LHCN-M2 (cell line): ENCODE measurements at regions not wholly inside any gene's neighbourhood (a gene's known extent, or its start where the extent isn't known, plus 50 kb on each side); places are given as distances from the start of the nearest gene placed in this dataset.
"Not testable (repeated sequence)": the region's sequence is repeated elsewhere in the genome, so short reads cannot be mapped to it uniquely, and the experiment has no call there.

ENCODE experiments used
- DNase-seq: peaks from one replicate; pipeline ENCODE4 v3.0.0-alpha.2; 2012; ENCODE audit warnings: low read depth

DNA sequence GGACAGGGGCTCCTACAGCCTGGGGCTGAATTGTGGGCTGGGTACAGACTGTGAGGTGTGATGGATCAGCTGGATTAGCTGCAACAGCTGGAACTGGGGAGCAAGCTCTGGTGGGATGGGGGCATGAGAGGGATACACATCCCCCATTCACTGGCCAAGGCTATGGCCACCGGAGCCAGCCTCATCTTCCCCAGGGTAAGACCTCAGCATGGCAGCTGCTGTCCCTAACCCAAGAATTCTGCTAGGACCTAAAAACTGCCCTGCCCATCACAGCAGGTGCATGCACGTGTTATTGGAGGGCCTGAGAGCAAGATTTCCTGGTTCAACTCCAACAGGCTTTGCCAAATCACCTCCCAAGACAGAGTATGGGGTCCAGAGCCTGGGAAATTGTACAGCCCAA lies 258.6 kb upstream of the AGTR2 start:
- DNase-seq = no peak

DNA sequence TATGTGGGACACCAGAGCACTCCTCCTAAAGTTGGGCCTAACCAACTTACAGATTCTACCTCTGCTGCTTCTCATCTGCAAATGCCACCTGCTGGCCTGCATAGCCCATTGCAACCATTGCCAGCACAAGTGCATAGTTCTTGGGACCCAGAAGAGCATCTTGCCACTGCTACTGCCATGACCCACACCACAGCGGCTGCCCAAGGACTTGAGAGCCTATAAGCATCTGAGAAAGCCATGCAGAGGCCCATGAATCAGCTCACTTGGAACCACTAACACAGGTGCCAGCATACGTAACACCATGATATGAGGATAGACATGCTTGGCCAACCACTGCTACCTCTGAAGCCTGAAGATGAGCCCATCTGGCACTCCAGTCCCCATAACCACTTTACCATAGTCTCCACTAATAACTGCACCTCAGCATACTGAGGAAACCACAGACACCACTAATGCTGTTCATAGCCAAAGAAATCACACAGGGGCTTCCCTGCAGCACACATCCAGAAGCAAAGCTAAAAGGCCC lies 258.1 kb upstream of the AGTR2 start:
- DNase-seq = peak; percentile 0

- DNase-seq = no peak
These were observed 257.0 kb upstream of the AGTR2 start for GRCh38 chrX:115913575-115913974.

DNA sequence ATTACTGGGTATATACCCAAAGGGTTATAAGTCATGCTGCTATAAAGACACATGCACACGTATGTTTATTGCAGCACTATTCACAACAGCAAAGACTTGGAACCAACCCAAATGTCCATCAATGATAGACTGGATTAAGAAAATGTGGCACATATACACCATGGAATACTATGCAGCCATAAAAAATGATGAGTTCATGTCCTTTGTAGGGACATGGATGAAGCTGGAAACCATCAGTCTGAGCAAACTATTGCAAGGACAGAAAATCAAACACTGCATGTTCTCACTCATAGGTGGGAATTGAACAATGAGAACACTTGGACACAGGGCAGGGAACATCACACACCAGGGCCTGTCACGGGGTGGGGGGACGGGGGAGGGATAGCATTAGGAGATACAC lies 254.9 kb upstream of the AGTR2 start:
- DNase-seq = not testable (repeated sequence)

- no peak for DNase-seq
These were observed 241.1 kb upstream of the AGTR2 start for GRCh38 chrX:115929480-115929879.

GRCh38 chrX:115936008-115936407 lies 234.5 kb upstream of the AGTR2 start:
- DNase-seq = no peak

DNA sequence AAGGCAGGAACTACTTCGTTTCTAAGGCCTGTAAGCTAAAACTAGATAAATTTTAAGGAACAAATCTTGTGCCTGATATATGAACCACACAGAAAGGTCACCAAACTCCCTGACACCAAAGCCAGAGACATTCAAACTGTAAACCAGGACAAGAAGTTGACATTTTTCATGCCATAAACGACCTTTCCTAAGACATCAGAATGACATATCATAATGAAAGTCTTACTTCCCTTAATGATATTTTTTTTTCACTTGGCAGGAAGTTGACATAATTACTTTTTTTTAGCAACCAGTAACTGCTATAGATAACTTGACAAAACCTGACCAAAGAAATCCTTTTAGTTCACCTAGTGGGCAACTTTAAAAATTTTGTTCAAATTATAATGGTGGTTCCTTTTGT lies 231.5 kb upstream of the AGTR2 start:
- no peak for DNase-seq

DNA sequence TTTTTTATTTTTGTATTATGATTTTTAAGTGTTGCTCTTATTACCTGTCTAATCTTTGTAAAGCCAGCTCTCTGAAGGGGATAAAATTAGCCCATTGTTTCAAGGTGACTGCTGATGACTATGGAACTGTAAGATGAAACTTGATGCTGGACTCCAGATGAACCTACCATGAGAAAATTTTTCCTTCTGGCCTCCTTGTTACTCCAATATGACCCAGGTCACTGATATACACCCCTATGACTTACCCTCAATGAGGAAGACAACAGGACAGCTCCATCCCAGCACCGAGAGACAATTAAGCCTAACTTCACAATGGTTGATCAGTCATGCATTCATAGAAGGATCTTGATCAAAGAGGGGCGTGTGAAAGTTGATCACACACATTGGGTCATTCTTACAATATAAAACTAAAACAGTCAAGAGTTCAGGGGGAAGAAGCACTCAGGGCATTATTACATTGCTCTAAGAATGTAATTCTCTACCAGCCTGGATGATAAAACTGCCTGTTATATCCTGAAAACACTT lies 230.8 kb upstream of the AGTR2 start:
- DNase-seq = no peak

GRCh38 chrX:115940348-115940747 lies 230.2 kb upstream of the AGTR2 start:
- DNase-seq = no peak

GRCh38 chrX:115940888-115941332 lies 229.6 kb upstream of the AGTR2 start:
- no peak for DNase-seq

- DNase-seq = no peak
These were observed 229.2 kb upstream of the AGTR2 start for GRCh38 chrX:115941388-115941787.

GRCh38 chrX:115946059-115946458 lies 224.5 kb upstream of the AGTR2 start:
- no peak for DNase-seq

DNA sequence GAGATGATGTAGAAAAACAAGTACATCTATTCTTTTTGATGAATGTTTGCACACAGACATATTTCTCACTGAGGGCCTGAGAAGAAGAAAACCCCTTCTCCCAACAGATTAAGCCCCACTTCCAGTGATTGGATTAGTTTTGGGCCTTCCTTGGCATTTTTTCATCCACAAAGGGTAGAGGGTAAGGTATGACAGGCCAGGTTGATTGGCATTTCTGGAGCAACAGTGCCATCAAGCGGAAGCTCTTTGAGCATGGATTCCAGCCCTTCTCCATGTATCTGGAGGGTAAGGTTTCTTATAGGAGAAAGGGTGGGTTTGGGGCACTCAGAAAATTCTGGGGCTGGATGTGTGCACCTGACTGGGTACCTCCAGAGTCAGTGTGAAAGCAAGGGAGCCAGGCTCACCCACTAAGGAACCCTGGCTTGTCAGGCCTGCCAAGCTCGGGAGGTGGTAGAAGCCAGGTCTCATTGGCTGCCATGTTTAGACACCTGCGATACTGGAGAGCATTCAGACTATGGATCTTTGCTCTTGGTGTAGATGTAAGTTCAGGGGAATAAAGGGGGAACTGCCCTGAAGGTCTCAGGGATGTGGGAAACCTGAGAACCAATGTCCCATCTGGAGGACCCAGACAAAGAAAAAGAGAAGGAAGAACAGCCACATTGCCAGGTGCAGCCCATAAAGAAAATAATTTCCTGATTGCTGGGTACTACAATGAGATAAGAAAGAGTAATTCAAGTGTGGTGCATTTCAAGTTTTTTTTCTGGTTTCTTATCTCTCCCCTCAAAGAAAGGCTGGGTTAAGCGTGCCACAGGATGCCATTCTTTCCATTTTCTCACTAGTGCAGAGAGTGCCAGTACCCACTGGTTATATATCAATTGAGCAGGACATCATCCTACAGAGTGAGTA lies 222.3 kb upstream of the AGTR2 start:
- no peak for DNase-seq

GRCh38 chrX:115949900-115950822 lies 220.4 kb upstream of the AGTR2 start:
- DNase-seq = no peak

DNA sequence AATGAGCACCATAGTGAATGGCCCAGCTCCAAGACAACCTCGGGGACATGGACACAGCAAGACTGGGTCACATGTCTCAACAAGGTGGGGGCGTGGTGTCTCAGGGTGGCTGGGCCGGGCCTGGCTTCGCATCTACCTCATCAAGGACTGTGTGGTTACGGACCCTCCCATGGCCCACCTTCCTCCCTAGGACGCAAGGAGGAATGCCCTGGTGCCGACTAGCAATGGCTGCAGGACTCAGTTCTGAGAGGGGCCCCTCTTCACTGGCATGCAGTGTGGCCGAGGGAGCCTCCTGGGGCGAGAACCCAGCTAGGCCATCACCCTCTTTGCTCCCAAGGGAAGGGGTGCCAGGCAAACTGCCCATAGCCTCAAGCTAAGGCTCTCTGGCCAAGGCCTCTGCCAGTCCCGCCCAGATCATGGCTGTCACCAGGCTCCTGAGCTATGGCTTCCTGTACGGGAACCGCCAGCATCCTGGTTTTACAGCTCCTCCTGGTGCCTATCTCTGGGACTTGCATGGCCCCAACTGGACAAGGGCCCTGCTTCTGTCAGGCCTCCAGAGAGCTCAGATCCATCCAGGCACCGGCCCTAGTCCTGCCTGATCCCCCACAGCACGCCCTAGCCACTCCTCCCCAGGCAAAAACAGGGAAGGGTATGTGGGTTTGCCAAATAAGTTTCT lies 218.0 kb upstream of the AGTR2 start:
- DNase-seq = no peak

DNA sequence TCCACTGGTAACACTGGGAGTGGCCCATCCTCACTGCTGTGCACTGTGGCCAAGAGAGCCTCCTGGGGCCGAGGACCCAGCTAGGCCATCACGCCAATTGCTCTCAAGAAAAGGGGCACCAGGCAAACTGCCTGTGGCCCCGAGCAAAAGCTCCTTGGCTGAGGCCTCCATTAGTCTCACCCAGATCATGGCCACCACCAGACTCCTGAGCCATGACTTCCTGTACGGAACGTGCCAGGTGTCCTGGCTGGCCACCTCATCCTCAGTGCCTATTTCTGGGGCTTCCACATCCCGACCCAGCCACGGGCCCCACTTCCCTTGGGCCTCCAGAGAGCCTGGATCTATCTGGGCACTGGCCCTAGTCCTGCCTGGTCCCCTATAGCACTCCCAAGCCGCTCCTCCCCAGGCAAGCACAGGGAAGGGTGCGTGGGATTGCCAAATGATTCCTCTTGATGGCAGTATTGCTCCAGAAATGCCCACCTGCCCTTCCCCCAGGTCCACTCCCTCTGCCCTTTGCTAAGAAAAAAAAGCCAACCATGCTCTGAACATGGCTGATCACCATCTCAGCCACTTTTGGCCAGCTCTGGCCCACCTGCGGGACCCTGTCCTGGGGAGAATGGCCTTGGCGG lies 212.6 kb upstream of the AGTR2 start:
- DNase-seq = no peak

- DNase-seq = no peak
These were observed 211.7 kb upstream of the AGTR2 start for GRCh38 chrX:115958687-115959359.

DNA sequence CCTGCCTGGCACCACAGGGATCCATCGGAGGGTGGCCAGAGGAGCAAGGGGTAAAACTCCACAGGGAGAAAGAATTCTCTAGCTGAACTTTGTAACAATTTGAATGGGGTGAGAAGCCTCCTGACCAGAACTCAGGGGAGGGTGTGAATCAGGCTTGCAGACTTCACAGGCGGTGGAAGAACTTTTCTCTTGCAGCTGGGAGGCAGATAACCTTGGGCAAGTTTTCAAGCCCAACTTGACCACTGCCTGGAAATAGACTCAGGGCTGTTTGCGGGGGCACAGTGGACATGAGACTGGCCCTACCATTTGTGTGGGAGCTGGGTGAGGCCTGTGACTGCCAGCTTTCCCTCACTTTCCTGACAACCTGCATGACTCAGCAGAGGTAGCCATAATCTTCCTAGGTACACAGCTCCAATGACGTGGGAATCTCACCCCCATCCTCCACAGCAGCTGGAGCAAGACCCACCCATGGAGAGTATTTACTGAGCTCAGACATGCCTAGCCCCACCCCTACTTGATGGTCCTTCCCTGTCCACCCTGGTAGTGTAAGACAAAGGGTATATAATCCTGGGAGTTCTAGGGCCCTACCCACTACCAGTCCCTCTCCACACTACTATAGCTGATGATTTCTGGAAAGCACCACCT lies 210.0 kb upstream of the AGTR2 start:
- no peak for DNase-seq

DNA sequence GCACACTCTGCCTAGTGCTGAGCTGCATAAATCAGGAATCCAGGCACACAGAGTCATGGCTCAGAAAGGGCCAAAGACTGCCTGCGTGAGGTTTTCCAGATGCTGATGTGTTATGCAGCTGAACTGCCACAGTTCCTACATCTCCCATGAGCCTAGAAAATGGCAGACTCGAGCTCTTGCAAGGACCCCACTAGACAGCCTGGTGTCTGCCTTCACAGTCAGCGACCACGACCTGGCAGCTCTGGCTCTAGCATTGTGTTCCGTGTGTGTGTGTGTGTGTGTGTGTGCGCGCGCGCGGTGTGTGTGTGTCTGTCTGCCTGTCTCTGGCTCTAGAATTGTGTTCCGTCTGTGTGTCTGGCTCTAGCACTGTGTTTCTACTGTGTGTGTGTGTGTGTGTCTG lies 203.6 kb upstream of the AGTR2 start:
- no peak for DNase-seq
